HS-5 (cell line): ENCODE measurements at regions not wholly inside any gene's neighbourhood (a gene's known extent, or its start where the extent isn't known, plus 50 kb on each side); places are given as distances from the start of the nearest gene placed in this dataset.
"Not testable (repeated sequence)": the region's sequence is repeated elsewhere in the genome, so short reads cannot be mapped to it uniquely, and the experiment has no call there.

ENCODE experiments used
- DNase-seq: peaks from one replicate; pipeline ENCODE4 v3.0.0-alpha.2; 2012; ENCODE audit warnings: low read depth

GRCh38 chr4:49154308-49155103 is 168.4 kb downstream of the CWH43 start:
- not testable (repeated sequence) for DNase-seq

GRCh38 chr4:49155270-49155669 is 169.2 kb downstream of the CWH43 start:
- not testable (repeated sequence) for DNase-seq

GRCh38 chr4:49156309-49156708 is 170.2 kb downstream of the CWH43 start:
- DNase-seq = not testable (repeated sequence)

DNA sequence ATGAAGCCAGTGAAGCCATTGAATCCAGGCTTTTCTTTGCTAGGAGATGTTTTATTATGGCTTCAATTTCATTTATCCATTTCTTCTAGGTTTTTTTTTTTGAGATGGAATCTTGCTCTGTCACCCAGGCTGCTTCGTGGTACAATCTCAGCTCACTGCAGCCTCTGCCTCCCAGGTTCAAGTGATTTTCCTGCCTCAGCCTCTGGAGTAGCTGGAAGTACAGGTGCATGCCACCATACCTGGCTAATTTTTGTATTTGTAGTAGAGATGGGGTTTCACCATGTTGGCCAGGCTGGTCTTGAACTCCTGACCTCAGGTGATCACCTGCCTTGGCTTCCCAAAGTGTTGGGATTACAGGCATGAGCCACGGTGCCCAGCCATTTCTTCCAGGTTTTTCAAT is 171.6 kb downstream of the CWH43 start:
- not testable (repeated sequence) for DNase-seq

- DNase-seq = not testable (repeated sequence)
Observed at GRCh38 chr4:49161111-49161541, 175.1 kb downstream of the CWH43 start.

DNA sequence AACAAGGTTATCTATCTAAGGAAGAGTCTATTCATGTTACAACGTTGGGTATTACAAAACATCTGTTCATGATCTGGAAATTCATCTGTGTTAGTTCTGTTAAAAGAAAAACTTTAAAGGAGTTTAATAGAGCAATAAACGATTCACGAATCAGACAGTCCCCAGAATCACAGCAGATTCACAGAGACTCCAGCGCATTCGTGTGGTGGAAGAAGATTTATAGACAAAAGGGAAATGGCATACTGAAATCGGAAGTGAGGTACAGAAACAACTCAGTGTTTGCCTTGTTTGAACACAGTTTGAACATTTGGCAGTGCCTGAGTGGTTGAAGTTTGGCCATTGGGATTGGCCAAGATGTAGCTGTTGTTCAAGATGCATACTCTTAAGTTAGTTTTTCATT is 178.8 kb downstream of the CWH43 start:
- not testable (repeated sequence) for DNase-seq

DNA sequence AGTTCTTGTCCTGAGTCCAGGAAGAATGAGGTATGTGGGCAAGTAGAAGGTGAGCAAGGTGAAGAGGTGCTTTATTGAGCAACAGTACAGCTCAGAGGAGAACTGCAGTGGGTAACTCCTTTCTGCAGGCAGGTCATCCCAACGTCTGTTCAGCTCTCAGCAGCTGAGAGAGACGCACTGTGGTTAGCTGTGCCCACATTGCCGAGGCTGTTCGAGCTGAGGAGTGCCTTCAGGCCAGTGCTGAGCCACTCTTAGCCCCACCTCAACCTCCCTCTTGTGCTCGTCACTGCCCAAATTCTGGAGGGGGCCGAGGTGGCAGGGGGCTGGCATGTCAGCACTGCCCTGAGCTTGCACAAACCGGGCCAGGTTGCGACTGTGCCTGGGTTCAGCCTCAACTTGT is 191.8 kb downstream of the CWH43 start:
- DNase-seq = not testable (repeated sequence)

- DNase-seq = not testable (repeated sequence)
Observed at GRCh38 chr4:49181088-49181487, 195.0 kb downstream of the CWH43 start.

DNA sequence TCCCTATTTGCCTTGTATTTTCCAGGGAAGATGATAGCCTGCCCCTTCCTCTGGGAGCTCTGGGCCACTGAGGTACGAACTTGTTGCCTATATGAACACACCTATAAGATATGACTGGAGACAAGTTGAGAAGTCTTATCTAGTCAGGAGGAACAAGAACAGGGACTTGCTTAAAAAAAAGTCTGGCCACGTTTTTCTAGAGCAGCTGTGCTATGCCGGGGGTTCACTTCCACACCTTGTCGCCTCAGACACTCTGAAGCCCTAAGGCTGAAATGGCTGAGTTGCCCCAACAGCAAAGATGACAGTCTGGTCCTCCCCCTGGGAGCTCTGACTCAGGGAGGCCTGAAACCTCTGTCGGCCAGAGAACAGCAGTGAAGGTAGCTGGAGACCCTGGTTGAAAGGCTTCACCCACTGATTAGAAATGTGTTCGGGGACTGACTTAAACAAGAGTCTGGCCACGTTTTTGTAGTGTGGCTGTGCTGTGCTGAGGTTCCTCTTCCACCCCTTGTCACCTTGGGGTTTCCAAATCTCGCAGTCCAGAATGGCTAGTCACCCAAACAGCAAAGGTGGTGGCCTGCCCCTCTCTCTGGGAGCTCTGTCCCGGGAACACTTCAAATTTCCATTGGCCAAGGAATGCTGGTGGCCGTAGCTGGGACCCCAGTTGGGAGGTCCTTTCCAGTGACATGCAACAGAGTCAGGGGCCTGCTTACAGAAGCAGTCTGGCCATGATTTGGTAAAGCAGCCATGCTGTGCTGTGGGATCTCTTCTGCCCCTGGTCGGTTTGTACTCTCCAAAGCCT is 225.5 kb downstream of the CWH43 start:
- not testable (repeated sequence) for DNase-seq

- DNase-seq = not testable (repeated sequence)
Observed at GRCh38 chr4:49213250-49213649, 227.2 kb downstream of the CWH43 start.

DNA sequence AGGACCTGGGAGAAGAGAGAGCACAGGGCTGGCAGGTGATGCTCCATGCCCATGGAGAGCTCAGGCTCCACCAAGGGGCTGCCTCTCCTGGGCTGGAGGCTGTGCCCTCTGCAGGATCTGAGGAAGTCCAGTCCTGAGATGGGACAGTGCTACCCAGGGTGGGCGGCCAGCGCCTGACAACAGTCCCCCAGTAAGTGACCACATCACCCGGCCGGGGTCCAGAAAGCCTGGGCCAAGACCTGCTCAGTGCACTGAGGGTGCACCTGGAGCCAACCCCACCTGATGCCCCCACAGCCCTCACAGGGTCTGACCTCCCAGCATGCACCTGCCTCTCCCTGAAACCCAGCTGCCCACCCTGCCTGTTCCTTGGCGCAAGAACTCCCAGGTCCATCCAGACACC is 227.7 kb downstream of the CWH43 start:
- DNase-seq = not testable (repeated sequence)

DNA sequence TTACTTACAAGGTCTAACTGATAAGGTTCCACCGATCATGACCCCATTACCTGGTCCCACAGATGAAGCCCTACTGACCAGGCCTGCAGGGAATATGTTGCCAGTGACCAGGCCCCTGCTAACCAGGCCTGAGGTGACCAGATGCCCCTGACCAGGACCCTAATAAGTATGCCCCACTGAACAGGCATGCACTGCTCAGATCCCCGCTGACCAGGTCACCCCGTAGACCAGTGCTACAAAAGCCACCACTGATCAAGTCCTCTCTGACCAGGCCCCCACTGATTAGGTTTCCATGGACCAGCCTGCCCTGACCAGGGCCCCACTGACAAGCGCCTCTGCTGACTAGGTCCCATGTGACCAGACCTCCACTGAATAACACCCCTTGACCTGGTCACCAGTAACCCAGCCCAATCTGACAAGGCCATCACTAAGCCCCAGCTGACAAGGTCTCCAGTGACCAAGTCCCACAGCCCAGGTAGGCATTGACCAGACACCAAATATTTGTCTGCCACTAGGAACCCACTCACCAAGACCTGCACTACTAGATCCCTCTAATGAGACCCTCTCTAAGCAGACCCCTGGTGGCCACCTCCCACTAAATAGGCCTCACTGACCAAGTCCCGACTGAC is 228.5 kb downstream of the CWH43 start:
- not testable (repeated sequence) for DNase-seq

DNA sequence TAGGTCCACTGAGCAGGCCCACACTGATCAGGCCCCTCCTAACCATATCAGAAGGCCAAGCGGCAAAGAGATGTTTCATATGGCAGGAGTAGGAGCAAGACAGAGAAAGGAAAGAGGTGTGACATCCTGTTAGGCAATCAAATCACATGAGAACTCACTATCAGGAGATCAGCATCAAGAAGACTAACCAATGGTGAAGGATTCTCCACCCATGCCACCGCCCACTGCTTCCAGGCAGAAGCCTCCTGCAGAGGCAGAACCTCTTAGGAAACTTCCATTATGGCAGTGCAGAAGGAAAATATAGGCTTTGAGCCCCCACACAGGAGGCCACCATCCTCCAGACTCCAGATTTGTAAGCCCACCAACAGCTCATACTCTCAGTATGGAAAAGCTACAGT is 229.0 kb downstream of the CWH43 start:
- not testable (repeated sequence) for DNase-seq

DNA sequence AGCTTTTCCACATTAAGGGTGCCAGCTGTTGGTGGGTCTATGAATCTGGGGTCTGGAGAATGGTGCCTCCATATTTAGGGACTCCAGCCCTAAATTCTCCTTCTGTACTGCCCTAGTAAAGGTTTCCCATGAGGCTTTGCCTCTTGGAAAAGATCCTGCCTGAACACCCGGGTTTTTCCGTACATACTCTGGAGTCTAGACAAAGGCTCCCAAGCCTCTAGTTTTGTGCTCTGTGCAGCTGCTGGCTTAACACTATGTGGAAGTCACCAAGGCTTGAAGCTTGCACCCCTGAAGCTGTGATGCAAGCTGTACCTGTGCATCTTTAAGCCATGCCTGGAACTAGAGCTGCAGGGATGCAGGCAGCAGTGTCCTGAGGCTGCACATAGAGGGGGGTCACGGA is 230.5 kb downstream of the CWH43 start:
- not testable (repeated sequence) for DNase-seq

- DNase-seq = no peak
Observed at GRCh38 chr4:49217492-49217891, 231.4 kb downstream of the CWH43 start.

GRCh38 chr4:49218094-49218493 is 232.0 kb downstream of the CWH43 start:
- not testable (repeated sequence) for DNase-seq

GRCh38 chr4:49218931-49219330 is 232.9 kb downstream of the CWH43 start:
- not testable (repeated sequence) for DNase-seq

GRCh38 chr4:49219489-49220225 is 233.6 kb downstream of the CWH43 start:
- not testable (repeated sequence) for DNase-seq

DNA sequence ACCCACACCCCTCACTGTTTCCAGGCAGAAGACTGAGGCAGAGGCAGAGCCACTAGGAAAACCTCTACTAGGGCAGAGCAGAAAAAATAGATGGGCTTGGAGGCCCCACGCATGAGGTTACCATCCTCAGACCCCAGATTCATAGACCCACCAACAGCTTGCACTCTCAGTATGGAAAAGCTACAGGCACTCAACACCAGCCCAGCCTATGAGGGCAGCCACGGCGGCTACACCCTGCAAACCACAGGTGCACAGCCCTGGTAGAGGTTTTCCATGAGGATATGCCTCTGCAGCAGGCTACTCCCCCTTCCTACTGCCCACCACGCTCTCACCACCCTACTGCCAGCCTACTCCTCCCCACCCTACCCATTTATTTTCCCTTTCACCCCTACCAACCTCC is 235.1 kb downstream of the CWH43 start:
- no peak for DNase-seq

DNA sequence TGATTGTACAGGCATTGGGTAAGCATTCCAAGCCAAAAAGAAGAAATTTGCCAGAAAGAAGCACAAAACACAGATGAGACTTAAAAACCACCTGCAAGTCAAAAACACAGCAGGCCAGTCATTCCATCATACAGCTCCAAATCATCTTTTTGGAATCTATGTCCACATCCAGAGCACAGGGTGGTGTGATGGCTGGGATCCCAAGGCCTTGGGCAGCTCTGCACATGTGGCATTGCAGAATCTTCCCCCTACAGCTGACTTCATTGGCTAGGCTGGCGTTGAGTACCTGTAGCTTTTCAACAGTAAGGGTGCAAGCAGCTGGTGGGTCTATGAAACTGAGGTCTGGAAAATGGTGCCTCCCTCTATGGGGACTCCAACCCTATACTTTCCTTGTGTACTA is 236.7 kb downstream of the CWH43 start:
- DNase-seq = not testable (repeated sequence)

GRCh38 chr4:49226216-49226866 is 240.3 kb downstream of the CWH43 start:
- not testable (repeated sequence) for DNase-seq
